ENCODE measurements at regions not wholly inside any gene's neighbourhood (a gene's known extent, or its start where the extent isn't known, plus 50 kb on each side); places are given as distances from the start of the nearest gene placed in this dataset.

DNA sequence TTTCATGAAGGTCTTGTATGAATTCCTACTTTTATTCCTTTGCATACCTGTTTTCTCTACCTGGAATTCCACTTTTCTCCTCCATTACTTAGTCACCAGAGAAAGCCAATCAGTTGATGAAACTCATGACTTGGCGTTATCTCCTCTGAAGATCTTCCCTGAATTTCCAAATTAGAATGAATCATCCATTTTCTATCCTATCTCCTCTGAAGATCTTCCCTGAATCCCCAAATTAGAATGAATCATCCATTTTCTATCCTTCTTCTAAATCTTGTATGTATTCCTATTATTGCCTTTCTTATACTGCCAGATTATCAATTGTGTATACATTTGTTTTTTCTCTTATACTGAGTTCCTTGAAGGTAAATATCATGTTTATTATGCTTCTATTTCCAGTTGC, 440.4 kb downstream of the CCDC85A start:
- TF ChIP-seq POLR2A (IDR thresholded peaks at IDR 0.05; ENCODE audit: low read length) = no peak
- no peak for TF ChIP-seq GATA1 (IDR thresholded peaks at IDR 0.05; ENCODE audit: low read depth, low read length)

Measured in erythroblast (primary cell).